Hepatocyte (in vitro differentiated cells): ENCODE measurements at regions not wholly inside any gene's neighbourhood (a gene's known extent, or its start where the extent isn't known, plus 50 kb on each side); places are given as distances from the start of the nearest gene placed in this dataset.

Source experiments
- DNase-seq: peaks from one replicate; pipeline ENCODE4 v3.0.0-alpha.2; 2016; ENCODE audit warnings: low spot score
- H2AFZ ChIP-seq: fragments of 200-600 bp; sonication (generic); 2 replicates; pipeline ENCODE4 v1.6.0; 2016; ENCODE audit warnings: antibody characterized with exemption, mild to moderate bottlenecking
- H3K27ac ChIP-seq: fragments of 200-600 bp; sonication (generic); 2 replicates; pipeline ENCODE4 v1.5.1; 2016; ENCODE audit warnings: mild to moderate bottlenecking
- H3K27me3 ChIP-seq: fragments of 200-600 bp; sonication (generic); 2 replicates; pipeline ENCODE4 v1.6.1; 2016
- H3K36me3 ChIP-seq: fragments of 200-600 bp; sonication (generic); replicated peaks from 2 replicates; pipeline ENCODE4 v1.5.1; 2016; ENCODE audit warnings: low read depth; ENCODE audit not compliant: insufficient read depth
- H3K4me1 ChIP-seq: fragments of 200-600 bp; sonication (generic); 2 replicates; pipeline ENCODE4 v1.5.1; 2016; ENCODE audit warnings: mild to moderate bottlenecking, moderate library complexity; ENCODE audit not compliant: insufficient read depth
- H3K4me2 ChIP-seq: fragments of 200-600 bp; sonication (generic); 2 replicates; pipeline ENCODE4 v1.6.0; 2016
- H3K4me3 ChIP-seq: fragments of 200-600 bp; sonication (generic); 2 replicates; pipeline ENCODE4 v1.5.1; 2016; ENCODE audit warnings: mild to moderate bottlenecking
- H3K79me2 ChIP-seq: fragments of 200-600 bp; sonication (generic); 2 replicates; pipeline ENCODE4 v1.6.0; 2017; ENCODE audit warnings: mild to moderate bottlenecking
- H3K9me2 ChIP-seq: fragments of 200-600 bp; sonication (generic); replicated peaks from 2 replicates; pipeline ENCODE4 v1.6.0; 2017; ENCODE audit warnings: mild to moderate bottlenecking; ENCODE audit not compliant: insufficient read depth
- H3K9me3 ChIP-seq: fragments of 200-600 bp; sonication (generic); 2 replicates; pipeline ENCODE4 v1.5.1; 2016; ENCODE audit warnings: low read depth, mild to moderate bottlenecking
- H4K20me1 ChIP-seq: fragments of 200-600 bp; sonication (generic); 2 replicates; pipeline ENCODE4 v1.6.0; 2016; ENCODE audit warnings: mild to moderate bottlenecking; ENCODE audit not compliant: insufficient read depth, poor library complexity, severe bottlenecking
- CTCF ChIP-seq: fragments of 200-600 bp; sonication (generic); IDR thresholded peaks from 2 replicates; pipeline ENCODE4 v1.5.1; 2016; ENCODE audit warnings: antibody characterized with exemption, mild to moderate bottlenecking; ENCODE audit not compliant: poor library complexity
- EZH2 ChIP-seq: fragments of 200-600 bp; sonication (generic); IDR thresholded peaks from 2 replicates; pipeline ENCODE4 v1.6.1; 2016; ENCODE audit warnings: antibody characterized with exemption, mild to moderate bottlenecking, borderline replicate concordance
- EZH2phosphoT487 ChIP-seq: fragments of 200-600 bp; sonication (generic); IDR thresholded peaks from one replicate; pipeline ENCODE4 v1.6.1; 2018; ENCODE audit warnings: antibody characterized with exemption, mild to moderate bottlenecking, low read depth, moderate library complexity; ENCODE audit not compliant: unreplicated experiment, severe bottlenecking
- WGBS: methylation state at CpG from one replicate; pipeline ENCODE4 v1.1.6; 2016; ENCODE audit warnings: low lambda C conversion rate; ENCODE audit errors: missing lambda C conversion rate; 5-methylcytosine and 5-hydroxymethylcytosine counted together

- Histone ChIP-seq H3K9me3 (no peaks in the 10 kb centered on the region), H3K4me3 (no peak overlapping the region), H3K4me2 (no peak overlapping the region), H3K27me3 (no peaks in the 10 kb centered on the region), H3K79me2 (no peaks in the 10 kb centered on the region), H3K27ac (no peak overlapping the region), H3K4me1 (no peaks in the 10 kb centered on the region), H2AFZ (no peak overlapping the region), H4K20me1 (no peaks in the 10 kb centered on the region), H3K36me3 (no peaks in the 10 kb centered on the region), H3K9me2 (no peaks in the 10 kb centered on the region)
- DNase-seq: no peak
- WGBS: 95% methylated on average over 3 of the region's 3 CpGs
- TF ChIP-seq EZH2 (no peak), CTCF (no peak), EZH2phosphoT487 (no peak)
Measured at GRCh38 chr1:199102239-199102638, 463.4 kb downstream of the PTPRC start.

- 96% methylated on average over 3 of the region's 3 CpGs for WGBS
- no peaks in the 10 kb centered on the region for H3K36me3 ChIP-seq
Measured at GRCh38 chr1:199109160-199109559, 470.3 kb downstream of the PTPRC start.

GRCh38 chr1:199112365-199112764 is 473.5 kb downstream of the PTPRC start:
- H4K20me1 ChIP-seq: no peaks in the 10 kb centered on the region
- H3K27ac ChIP-seq: no peak overlapping the region
- no peak overlapping the region for H3K4me2 ChIP-seq
- H3K9me2 ChIP-seq: no peaks in the 10 kb centered on the region
- no peaks in the 10 kb centered on the region for H3K4me1 ChIP-seq
- no peak for TF ChIP-seq CTCF
- no peak for TF ChIP-seq EZH2phosphoT487
- no peak for TF ChIP-seq EZH2
- no peaks in the 10 kb centered on the region for H3K27me3 ChIP-seq
- no peaks in the 10 kb centered on the region for H3K36me3 ChIP-seq
- H2AFZ ChIP-seq: no peak overlapping the region
- no peaks in the 10 kb centered on the region for H3K79me2 ChIP-seq
- H3K9me3 ChIP-seq: no peaks in the 10 kb centered on the region
- no peak for DNase-seq
- no peak overlapping the region for H3K4me3 ChIP-seq

More at GRCh38 chr1:199109160-199109559, 470.3 kb downstream of the PTPRC start:
- Histone ChIP-seq H3K4me3 (no peak overlapping the region), H3K9me2 (no peaks in the 10 kb centered on the region), H3K27me3 (no peaks in the 10 kb centered on the region), H4K20me1 (no peaks in the 10 kb centered on the region), H3K79me2 (no peaks in the 10 kb centered on the region), H3K4me2 (no peak overlapping the region), H3K9me3 (no peaks in the 10 kb centered on the region), H3K4me1 (no peaks in the 10 kb centered on the region), H2AFZ (no peak overlapping the region), H3K27ac (no peak overlapping the region)
- TF ChIP-seq EZH2 (no peak), CTCF (no peak), EZH2phosphoT487 (no peak)
- no peak for DNase-seq

GRCh38 chr1:199113265-199113869 is 474.5 kb downstream of the PTPRC start:
- no peaks in the 10 kb centered on the region for H3K79me2 ChIP-seq
- WGBS: 75% methylated on average over 2 of the region's 2 CpGs
- H3K4me2 ChIP-seq: no peak overlapping the region
- TF ChIP-seq CTCF: peak; percentile 61
- no peak for TF ChIP-seq EZH2
- no peaks in the 10 kb centered on the region for H3K9me3 ChIP-seq
- no peak overlapping the region for H2AFZ ChIP-seq
- no peaks in the 10 kb centered on the region for H4K20me1 ChIP-seq
- no peaks in the 10 kb centered on the region for H3K36me3 ChIP-seq
- no peaks in the 10 kb centered on the region for H3K4me1 ChIP-seq
- no peak overlapping the region for H3K4me3 ChIP-seq
- no peaks in the 10 kb centered on the region for H3K9me2 ChIP-seq
- DNase-seq: peak; percentile 54
- H3K27ac ChIP-seq: no peak overlapping the region
- no peaks in the 10 kb centered on the region for H3K27me3 ChIP-seq
